Stimulated activated CD8-positive, alpha-beta memory T cell treated with anti-CD3 and anti-CD28 coated beads, Interleukin-15, amount 100 ng/mL, for 4 hours (primary cell): ENCODE measurements at regions not wholly inside any gene's neighbourhood (a gene's known extent, or its start where the extent isn't known, plus 50 kb on each side); places are given as distances from the start of the nearest gene placed in this dataset.

Source experiments
- DNase-seq, 2 donors: peaks; one replicate each; pipeline ENCODE4 v3.0.0-alpha.2; 2020; ENCODE audit warnings: low read depth in 2 of 2

DNA sequence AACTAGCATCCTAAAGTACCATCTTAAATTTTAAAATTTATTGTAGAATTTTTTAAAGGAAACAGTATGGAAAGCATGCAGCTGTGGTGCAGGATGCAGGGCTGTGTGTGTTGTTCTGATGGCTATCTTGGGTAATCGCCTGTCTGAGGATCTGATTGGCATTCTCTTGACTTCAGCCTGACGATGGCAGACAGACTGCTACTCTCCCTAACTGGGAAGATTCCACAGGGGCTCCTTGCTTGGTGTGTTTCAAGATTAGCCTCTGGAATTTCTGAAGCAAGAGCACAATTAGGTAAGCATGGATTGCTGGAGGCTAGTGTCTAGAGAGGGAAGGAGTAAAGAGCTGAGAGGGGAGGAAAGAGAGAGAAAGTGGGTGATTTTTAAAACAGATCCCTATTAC lies 696.8 kb upstream of the LRFN5 start:
- no peak for DNase-seq

DNA sequence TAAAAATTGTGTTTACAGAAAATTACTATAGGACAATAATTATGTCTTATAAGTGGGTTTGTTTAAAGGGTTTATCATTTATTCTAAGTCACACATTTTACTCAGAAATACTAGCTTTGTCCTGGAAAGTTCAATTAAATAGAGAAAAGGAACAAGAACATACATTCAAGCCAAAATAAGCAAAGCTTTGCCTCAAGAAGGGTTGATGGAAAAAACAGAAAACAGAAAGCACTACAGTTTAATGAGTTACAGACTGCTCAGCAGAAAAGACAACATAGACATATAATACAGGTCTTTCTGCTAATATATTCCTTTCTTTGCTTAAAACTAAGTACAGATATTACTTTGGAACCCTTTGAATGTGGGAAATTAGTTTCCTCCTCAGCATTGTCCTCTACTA lies 703.0 kb upstream of the LRFN5 start:
- DNase-seq, result no peak

- no peak for DNase-seq
Measured at GRCh38 chr14:40899435-40899834, 707.2 kb upstream of the LRFN5 start.

GRCh38 chr14:40894846-40895245 lies 711.8 kb upstream of the LRFN5 start:
- DNase-seq, result no peak

- DNase-seq, result no peak
Measured at GRCh38 chr14:40889126-40889525, 717.5 kb upstream of the LRFN5 start.

DNA sequence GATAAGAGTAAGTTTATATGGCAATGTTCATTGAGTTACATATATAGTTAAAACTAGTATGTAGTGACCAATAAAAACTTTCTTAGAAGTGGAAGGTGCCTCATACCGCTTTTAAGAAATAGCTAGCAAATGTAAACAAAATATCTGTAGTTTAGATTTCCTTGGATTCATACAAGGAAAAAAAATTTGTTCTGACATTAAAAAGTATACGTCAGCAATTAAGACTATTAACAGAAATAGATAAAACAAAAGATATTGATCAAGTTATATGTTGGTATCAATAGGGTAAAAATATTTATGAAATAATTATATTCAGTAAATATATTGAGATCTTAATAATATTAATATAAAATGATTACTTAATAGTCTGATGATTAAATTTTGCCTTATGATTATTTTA lies 718.8 kb upstream of the LRFN5 start:
- DNase-seq, result no peak

DNA sequence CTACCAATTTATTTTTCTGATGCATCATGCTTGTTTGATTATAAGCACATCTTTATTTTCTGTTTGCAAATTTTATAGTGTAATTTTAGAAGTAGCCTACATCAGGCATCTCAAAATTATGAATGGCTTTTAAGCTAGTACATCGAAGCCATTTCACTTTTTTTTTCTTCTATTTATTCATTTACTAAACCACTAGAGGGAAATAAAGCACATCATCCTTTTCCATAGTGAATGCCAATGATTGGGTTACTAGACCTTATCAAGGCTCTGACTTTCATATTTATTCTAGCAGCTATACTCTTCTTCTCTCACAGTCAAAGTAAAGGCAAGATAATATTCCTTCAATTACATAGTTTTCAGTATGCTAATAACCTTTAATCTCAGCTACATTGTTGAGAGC lies 736.4 kb upstream of the LRFN5 start:
- DNase-seq, result no peak

GRCh38 chr14:40859055-40859454 lies 747.6 kb upstream of the LRFN5 start:
- DNase-seq, result no peak

DNA sequence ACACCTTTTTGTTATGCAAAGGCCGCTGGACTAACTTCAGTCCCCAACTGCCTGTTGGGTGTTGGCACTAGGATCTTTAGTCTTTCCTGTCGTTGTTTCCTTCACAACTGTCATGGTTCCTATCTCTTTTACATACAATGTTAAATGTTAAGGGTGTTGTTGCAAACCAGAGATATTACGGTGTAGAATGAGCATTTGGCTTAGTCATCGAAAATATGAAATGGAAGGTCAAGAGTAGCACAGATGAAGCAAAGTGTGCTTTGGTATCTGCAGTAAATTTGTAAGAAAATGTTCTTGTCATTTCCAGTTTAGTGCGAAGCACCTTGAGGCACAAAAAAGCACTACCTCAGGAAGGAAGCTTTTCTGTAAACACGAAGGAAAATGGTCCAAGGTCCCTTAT lies 751.3 kb upstream of the LRFN5 start:
- DNase-seq, result no peak

- no peak for DNase-seq
Measured at GRCh38 chr14:40850191-40850590, 756.5 kb upstream of the LRFN5 start.

- DNase-seq, result no peak
Measured at GRCh38 chr14:40847480-40847879, 759.2 kb upstream of the LRFN5 start.

- no peak for DNase-seq
Measured at GRCh38 chr14:40842816-40843215, 763.9 kb upstream of the LRFN5 start.

DNA sequence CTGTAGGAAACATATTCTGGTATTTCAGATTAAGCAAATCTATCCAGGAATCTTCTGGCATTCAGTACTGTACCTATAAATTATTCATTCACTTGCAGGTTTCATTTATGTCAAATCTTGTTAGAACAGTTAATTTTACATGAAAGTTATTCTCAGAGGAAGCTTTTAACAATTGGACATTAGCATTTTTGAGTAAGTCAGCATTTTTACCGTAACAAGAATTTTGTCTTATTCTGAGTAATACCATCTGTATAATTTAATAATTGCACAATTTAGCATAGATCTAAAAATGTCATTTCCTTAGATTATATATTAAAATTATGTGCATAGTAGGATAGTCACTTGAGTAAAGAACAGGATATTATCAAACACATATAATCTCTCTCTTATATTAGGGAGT lies 764.8 kb upstream of the LRFN5 start:
- no peak for DNase-seq

- DNase-seq, result no peak
Measured at GRCh38 chr14:40838601-40839000, 768.1 kb upstream of the LRFN5 start.

DNA sequence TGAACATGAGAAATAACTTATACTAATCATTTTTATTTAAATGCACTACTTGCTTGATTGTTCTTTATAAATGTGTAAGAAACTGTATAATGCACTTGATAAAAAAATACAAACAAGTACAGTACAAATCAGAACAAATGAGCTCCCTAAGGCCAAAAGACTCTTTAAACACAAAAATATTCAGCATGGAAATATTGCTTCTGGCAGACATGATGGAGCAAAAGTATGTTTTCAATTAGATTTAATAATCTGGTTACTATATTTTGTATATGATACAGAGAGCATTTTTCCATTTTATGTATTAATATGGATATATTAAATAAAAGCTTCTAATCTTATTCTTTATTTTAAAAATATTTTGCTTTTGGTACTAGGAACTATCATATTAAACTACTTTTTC lies 800.2 kb upstream of the LRFN5 start:
- DNase-seq, result no peak

DNA sequence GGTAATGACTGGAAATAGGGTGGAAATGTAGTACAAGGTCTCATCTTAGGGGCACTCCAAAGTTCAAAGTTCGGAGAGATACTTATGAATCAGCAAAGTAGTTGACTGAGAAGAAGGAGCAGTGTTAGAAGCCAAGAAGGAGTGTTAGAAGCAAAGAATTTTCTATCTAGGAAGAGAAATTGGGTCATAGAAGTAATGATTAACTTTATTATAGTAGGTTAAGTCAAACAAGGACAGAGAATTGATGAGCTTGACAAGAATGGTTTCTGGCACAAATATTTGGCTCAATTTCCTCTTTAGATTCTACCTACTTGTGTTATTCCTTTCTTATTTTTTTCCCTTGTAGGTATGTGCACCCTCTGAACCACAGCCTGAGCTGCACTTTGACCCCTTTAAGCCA lies 810.5 kb upstream of the LRFN5 start:
- no peak for DNase-seq

DNA sequence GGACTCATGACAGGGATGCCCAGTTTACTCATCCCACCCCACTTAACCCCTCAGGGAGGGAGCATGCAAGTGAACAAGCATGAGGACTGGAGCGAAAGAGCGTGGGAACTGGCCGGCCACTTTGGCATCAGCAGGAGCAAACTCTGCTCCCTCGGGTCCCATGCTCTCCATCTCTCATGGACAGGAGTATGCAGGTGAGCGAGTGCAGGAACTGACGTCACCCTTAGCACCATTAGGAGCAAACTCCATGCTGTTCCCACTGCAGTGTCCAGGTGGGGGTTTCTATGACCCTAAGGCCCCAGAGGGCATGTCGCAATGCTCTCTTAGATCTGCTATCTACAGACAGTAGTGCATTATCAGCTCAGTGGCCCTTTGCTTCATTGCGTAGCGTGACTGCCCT lies 821.8 kb upstream of the LRFN5 start:
- DNase-seq, result no peak

DNA sequence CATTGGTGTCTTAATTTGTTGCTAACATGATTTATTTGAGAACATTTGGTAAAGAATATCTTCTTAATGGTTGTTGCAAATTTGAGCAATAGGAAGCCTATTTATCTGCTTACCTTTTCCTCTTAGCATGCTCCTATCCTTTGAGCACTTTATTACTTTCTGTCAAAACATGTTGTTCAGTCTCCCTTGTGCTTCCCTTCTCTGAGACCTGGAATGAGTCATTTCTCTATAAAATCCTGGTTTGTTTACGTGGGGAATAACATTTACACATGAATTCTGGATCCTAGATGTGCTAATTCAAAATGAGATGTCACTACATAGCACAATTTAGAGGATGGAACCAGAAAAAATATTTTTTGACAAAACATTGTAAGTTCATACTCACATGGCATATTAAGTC lies 844.0 kb upstream of the LRFN5 start:
- DNase-seq, result no peak

DNA sequence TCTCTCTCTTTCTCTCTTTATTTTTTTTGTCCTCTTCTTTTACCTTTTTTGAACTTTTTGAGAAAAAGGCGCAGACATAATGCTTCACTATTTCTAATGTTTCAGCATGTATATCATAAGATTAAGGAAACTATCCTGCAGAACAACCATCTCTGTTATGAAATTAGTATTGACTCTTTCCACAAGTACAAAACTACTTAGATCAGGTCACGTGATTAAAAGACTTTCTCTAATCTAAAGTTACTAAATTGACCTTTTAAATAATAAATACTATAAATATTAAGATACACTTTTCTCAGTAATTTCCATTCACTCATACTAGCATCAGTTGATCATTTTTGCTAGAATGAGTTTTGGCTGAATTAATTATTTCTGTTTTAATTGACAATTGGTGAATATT lies 844.5 kb upstream of the LRFN5 start:
- no peak for DNase-seq

- no peak for DNase-seq
Measured at GRCh38 chr14:40760704-40761103, 846.0 kb upstream of the LRFN5 start.

DNA sequence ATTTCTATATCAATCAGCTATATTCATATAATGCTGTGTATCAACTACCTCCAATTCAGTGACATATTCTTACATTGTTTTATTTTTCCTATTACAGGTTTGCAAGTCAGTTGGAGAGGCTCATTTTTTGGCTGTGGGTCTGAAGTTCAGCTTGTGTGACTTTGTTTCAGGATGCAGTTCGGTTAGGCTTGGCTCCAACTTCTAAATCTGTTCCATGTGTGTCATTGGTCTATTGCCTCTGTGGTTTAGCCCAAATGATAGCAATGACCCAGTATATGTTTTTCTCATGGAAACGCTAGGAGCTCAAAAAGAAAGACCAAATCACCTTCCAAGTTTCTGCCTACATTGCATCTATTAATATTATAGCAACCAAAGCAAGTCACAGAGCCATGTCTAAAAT lies 848.6 kb upstream of the LRFN5 start:
- no peak for DNase-seq

GRCh38 chr14:40757376-40757950 lies 849.2 kb upstream of the LRFN5 start:
- no peak for DNase-seq

DNA sequence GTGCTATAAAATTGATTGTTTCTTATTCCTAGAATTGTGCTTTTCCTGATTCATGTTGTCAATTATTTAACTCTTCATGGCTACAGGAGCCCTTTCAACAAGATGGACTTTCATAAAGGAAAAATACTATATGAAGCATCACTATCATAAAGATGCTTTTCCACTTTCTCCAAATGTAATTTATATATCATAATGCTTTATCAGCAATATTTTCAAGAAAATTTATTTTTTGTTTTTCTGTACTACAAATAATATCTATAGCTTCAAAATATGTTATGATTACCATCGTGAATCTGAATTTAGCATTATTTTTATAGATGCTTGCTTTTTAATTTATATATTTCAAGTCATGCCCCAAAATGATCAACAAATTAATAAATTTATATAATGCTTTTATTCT lies 873.5 kb upstream of the LRFN5 start:
- DNase-seq, result no peak

DNA sequence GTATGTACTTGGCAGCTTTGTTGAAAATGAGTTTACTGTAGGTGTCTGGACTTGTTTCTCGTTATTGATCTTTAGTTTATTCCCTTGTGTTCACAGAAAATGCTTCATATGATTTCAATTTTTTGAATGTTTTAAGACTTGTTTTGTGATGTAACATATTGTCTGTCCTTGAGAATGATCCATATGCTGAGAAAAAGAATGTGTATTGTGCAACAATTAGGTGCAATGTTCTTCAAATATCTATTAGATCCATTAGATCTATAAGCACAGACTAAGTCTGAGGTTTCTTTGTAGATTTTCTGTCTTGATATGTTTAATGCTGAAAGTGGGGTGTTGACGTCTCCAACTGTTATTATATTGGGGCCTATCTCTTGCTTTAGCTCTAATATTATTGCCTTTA lies 879.6 kb upstream of the LRFN5 start:
- no peak for DNase-seq

DNA sequence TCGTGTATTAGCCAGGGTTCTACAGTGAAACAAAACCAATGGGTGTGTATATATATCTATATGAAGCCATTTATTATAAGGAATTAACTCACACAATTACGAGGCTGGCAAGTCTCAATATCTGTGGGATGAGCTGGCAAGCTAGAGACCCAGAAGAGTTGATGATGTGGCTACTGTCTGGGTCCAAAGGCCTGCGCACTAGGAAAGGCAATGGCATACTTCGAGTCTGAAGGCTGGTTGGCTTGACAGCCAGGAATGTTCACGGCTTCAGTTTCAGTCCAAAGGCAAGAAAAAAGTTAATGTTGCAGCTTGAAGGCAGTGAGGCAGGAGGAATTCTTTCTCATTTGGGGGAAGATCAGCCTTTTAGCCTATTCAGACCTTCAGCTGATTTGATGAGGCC lies 893.3 kb upstream of the LRFN5 start:
- DNase-seq, result no peak
